OCI-LY7 (cell line): ENCODE measurements at regions not wholly inside any gene's neighbourhood (a gene's known extent, or its start where the extent isn't known, plus 50 kb on each side); places are given as distances from the start of the nearest gene placed in this dataset.

Experiments
- BruUV-seq: library from RNA; stranded (reverse); fragments of 400-500 nt; replicated peaks from 2 replicates; lab custom pipeline; 2021; lab: Mats Ljungman, UMichigan
- CTCF ChIA-PET: fragments of 300-600 bp; sonication (Branson Sonifier 250); formaldehyde crosslinking; loops from one replicate; lab custom pipeline; 2022; ENCODE audit warnings: antibody characterized with exemption; ENCODE audit not compliant: unreplicated experiment; lab: Charles Lee
- POLR2A ChIA-PET: fragments of 300-600 bp; sonication (Branson Sonifier 250); formaldehyde crosslinking; loops from one replicate; lab custom pipeline; 2022; ENCODE audit warnings: antibody characterized with exemption; lab: Charles Lee
- DNase-seq: peaks from one replicate; pipeline ENCODE4 v3.0.0-alpha.2; 2015; ENCODE audit warnings: low spot score
- H2AFZ ChIP-seq: fragments of 200-600 bp; sonication (generic), shearing (Covaris generic); 2 replicates; pipeline ENCODE4 v1.6.1; 2014; ENCODE audit warnings: mild to moderate bottlenecking, antibody characterized with exemption, low read length, moderate library complexity
- H3K27ac ChIP-seq: fragments of 200-600 bp; sonication (generic); 2 replicates; pipeline ENCODE4 v1.5.1; 2014; ENCODE audit warnings: mixed run types, low read depth, mild to moderate bottlenecking, moderate library complexity, low read length, inconsistent platforms; ENCODE audit not compliant: poor library complexity, severe bottlenecking
- H3K36me3 ChIP-seq: fragments of 200-600 bp; sonication (generic); 2 replicates; pipeline ENCODE4 v1.6.1; 2014; ENCODE audit warnings: mild to moderate bottlenecking, antibody characterized with exemption, low read length, moderate library complexity, mixed read lengths; ENCODE audit not compliant: insufficient read depth
- H3K4me1 ChIP-seq: fragments of 200-600 bp; sonication (generic); 2 replicates; pipeline ENCODE4 v1.5.1; 2014; ENCODE audit warnings: mild to moderate bottlenecking, low read length; ENCODE audit not compliant: insufficient read depth, poor library complexity, severe bottlenecking
- H3K4me2 ChIP-seq: fragments of 200-600 bp; sonication (generic); 2 replicates; pipeline ENCODE4 v1.6.1; 2014; ENCODE audit warnings: mild to moderate bottlenecking, low read length
- H3K4me3 ChIP-seq: fragments of 200-600 bp; sonication (generic); 2 replicates; pipeline ENCODE4 v1.5.1; 2014; ENCODE audit warnings: mild to moderate bottlenecking, low read depth, low read length; ENCODE audit not compliant: poor library complexity, severe bottlenecking
- H3K79me2 ChIP-seq: fragments of 200-600 bp; sonication (generic); 2 replicates; pipeline ENCODE4 v1.6.1; 2016; ENCODE audit warnings: low read depth, mild to moderate bottlenecking, low read length, moderate library complexity, mixed read lengths; ENCODE audit not compliant: insufficient read depth
- H3K9me2 ChIP-seq: fragments of 200-600 bp; sonication (generic); 2 replicates; pipeline ENCODE4 v1.6.1; 2016; ENCODE audit warnings: mild to moderate bottlenecking, low read length, mixed read lengths; ENCODE audit not compliant: insufficient read depth
- H3K9me3 ChIP-seq: fragments of 200-600 bp; sonication (generic); 2 replicates; pipeline ENCODE4 v1.6.1; 2014; ENCODE audit warnings: mild to moderate bottlenecking, mixed run types, low read length, mixed read lengths
- H4K20me1 ChIP-seq: fragments of 200-600 bp; sonication (generic); 2 replicates; pipeline ENCODE4 v1.6.1; 2014; ENCODE audit warnings: mild to moderate bottlenecking, antibody characterized with exemption, low read length, moderate library complexity, mixed read lengths; ENCODE audit not compliant: insufficient read depth
- EZH2phosphoT487 ChIP-seq: fragments of 200-600 bp; sonication (generic); IDR thresholded peaks from 2 replicates; pipeline ENCODE4 v1.6.1; 2018; ENCODE audit warnings: low read depth, borderline replicate concordance, mild to moderate bottlenecking, mixed run types, antibody characterized with exemption, low read length, moderate library complexity, mixed read lengths
- intact Hi-C: fragments of 100-400 bp; cut with micrococcal nuclease; formaldehyde crosslinking; loops from one replicate; pipeline ENCODE4 v1.10.0; 2022; ENCODE audit not compliant: unreplicated experiment
- TF ChIP-seq, protein P1 (sequence below): fragments of 200-600 bp; sonication (generic); conservative IDR thresholded peaks from 2 replicates; pipeline ENCODE4 v1.5.1; 2014; ENCODE audit warnings: mild to moderate bottlenecking, antibody characterized with exemption, low read length, moderate library complexity, mixed read lengths

DNA sequence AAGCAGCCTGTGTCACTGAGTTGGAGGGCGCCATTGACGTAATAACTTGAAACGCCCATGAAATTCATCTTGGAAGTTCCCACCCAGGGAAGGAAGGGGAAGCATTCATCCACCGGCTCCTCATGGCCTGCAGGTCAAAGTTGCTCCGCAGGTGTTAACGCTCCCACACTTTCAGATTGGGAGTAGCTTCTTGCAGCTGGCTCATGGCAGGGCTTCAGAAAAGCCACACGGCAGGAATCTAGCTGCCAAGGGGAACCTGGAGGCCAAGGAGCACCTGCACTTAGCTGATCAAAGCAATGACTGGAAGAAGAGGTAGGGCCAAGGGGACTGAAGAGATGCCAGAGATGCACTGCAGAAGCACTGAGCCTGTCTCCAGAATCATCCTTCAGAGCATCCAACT lies 203.2 kb downstream of the ARHGAP12 start:
- H3K4me3 ChIP-seq: no peak overlapping the region
- no peaks in the 10 kb centered on the region for H3K9me3 ChIP-seq
- H2AFZ ChIP-seq: no peak overlapping the region
- H3K36me3 ChIP-seq: no peaks in the 10 kb centered on the region
- no peak overlapping the region for H3K4me2 ChIP-seq
- CTCF ChIA-PET: no interaction called here
- no peaks in the 10 kb centered on the region for H3K9me2 ChIP-seq
- no peak for TF ChIP-seq EZH2phosphoT487
- TF ChIP-seq, protein P1, sequence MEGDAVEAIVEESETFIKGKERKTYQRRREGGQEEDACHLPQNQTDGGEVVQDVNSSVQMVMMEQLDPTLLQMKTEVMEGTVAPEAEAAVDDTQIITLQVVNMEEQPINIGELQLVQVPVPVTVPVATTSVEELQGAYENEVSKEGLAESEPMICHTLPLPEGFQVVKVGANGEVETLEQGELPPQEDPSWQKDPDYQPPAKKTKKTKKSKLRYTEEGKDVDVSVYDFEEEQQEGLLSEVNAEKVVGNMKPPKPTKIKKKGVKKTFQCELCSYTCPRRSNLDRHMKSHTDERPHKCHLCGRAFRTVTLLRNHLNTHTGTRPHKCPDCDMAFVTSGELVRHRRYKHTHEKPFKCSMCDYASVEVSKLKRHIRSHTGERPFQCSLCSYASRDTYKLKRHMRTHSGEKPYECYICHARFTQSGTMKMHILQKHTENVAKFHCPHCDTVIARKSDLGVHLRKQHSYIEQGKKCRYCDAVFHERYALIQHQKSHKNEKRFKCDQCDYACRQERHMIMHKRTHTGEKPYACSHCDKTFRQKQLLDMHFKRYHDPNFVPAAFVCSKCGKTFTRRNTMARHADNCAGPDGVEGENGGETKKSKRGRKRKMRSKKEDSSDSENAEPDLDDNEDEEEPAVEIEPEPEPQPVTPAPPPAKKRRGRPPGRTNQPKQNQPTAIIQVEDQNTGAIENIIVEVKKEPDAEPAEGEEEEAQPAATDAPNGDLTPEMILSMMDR: no peak
- BruUV-seq: no TSS peak
- H4K20me1 ChIP-seq: no peaks in the 10 kb centered on the region
- DNase-seq: no peak
- intact Hi-C loops: no loop called here
- POLR2A ChIA-PET: interaction anchor here (0.6 kb wide), 1 partner anchor 19 kb away, joined by 3 read pairs; no protein-coding TSS in a partner anchor
- H3K4me1 ChIP-seq: no peaks in the 10 kb centered on the region
- no peak overlapping the region for H3K27ac ChIP-seq
- no peaks in the 10 kb centered on the region for H3K79me2 ChIP-seq

DNA sequence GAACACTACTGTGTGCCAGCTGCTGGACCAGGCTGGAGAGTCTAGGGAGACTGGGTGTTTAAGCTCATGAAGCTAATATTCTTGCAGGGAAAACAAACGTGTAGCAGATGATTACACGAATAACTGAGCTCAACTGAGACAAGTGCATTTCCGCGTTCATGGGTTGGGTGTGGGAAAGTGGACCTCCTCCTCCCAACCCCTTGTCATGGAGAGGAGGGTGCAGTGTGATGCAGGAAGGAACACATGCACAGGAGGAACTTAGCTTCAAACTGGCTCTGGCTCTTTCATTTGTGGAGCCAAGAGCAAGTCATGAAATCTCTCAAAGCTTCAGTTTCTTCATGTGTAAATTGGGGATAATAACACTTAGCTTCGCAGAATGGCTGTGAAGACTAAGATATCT lies 204.3 kb downstream of the ARHGAP12 start:
- ChIA-PET POLR2A (interaction anchor here (0.6 kb wide), 1 partner anchor 403 kb away, joined by 3 read pairs; no protein-coding TSS in a partner anchor), CTCF (no interaction called here)
- TF ChIP-seq, protein P1: no peak
- TF ChIP-seq EZH2phosphoT487: no peak
- BruUV-seq: no TSS peak
- Histone ChIP-seq H3K4me3 (no peak overlapping the region), H3K4me1 (no peaks in the 10 kb centered on the region), H3K79me2 (no peaks in the 10 kb centered on the region), H3K27ac (no peak overlapping the region), H2AFZ (no peak overlapping the region), H4K20me1 (no peaks in the 10 kb centered on the region), H3K9me3 (no peaks in the 10 kb centered on the region), H3K4me2 (no peak overlapping the region), H3K36me3 (no peaks in the 10 kb centered on the region), H3K9me2 (no peaks in the 10 kb centered on the region)
- no peak for DNase-seq
- intact Hi-C loops: no loop called here

DNA sequence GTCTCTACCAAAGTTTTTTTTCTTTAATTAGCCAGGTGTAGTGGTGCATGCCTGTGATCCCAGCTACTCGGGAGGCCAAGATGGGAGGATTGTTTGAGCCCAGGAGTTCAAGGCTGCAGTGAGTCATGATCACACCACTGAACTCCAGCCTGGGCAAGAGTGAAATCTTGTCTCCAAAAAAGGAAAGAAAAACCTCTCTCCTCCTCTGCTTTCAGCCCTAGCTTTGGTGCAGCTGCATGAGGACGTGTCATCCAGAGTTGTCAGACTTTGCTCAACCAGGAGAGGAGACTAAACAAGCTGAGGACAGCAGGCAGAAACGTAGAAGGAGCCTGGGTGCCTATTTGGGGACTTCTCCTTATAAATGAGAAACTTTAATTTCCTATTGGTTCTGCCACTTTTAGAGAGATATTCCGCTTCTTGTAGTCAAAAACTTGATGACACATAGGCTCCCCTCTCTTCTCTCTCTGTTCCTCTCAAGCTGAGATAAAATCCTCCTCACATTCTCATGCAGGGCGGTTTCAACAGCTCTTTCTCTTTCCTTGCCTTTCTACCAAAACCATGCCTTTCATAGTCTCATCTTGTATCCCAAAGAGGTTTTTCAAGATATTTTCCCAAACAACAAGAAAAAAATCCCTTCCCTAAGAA lies 205.4 kb downstream of the ARHGAP12 start:
- no peaks in the 10 kb centered on the region for H3K4me1 ChIP-seq

More for the DNA sequence above, 205.4 kb downstream of the ARHGAP12 start:
- ChIA-PET POLR2A (no interaction called here), CTCF (no interaction called here)
- TF ChIP-seq EZH2phosphoT487: no peak
- TF ChIP-seq, protein P1: no peak
- H2AFZ ChIP-seq: no peak overlapping the region
- intact Hi-C loops: no loop called here
- no peaks in the 10 kb centered on the region for H3K79me2 ChIP-seq
- no peak overlapping the region for H3K4me2 ChIP-seq
- no peaks in the 10 kb centered on the region for H3K36me3 ChIP-seq
- H3K4me3 ChIP-seq: no peak overlapping the region
- H3K27ac ChIP-seq: no peak overlapping the region
- H3K9me3 ChIP-seq: no peaks in the 10 kb centered on the region
- no peaks in the 10 kb centered on the region for H3K9me2 ChIP-seq
- BruUV-seq: no TSS peak
- H4K20me1 ChIP-seq: no peaks in the 10 kb centered on the region
- no peak for DNase-seq
